HG03571 (cell line): ENCODE measurements at regions not wholly inside any gene's neighbourhood (a gene's known extent, or its start where the extent isn't known, plus 50 kb on each side); places are given as distances from the start of the nearest gene placed in this dataset.
"Not testable (repeated sequence)": the region's sequence is repeated elsewhere in the genome, so short reads cannot be mapped to it uniquely, and the experiment has no call there.

ENCODE experiments used
- ATAC-seq: cut with Tn5 transposase; IDR thresholded peaks from one replicate; pipeline ENCODE4 v1.9.1; 2021; ENCODE audit not compliant: unreplicated experiment

- ATAC-seq = no peak
Observed at GRCh38 chr12:78269620-78270019, 438.9 kb downstream of the NAV3 start.

- ATAC-seq = no peak
Observed at GRCh38 chr12:78271546-78271945, 440.9 kb downstream of the NAV3 start.

GRCh38 chr12:78275886-78276285, 445.2 kb downstream of the NAV3 start:
- no peak for ATAC-seq

GRCh38 chr12:78278706-78279190, 448.1 kb downstream of the NAV3 start:
- ATAC-seq = no peak

GRCh38 chr12:78279567-78279966, 448.9 kb downstream of the NAV3 start:
- ATAC-seq = no peak

- not testable (repeated sequence) for ATAC-seq
Observed at GRCh38 chr12:78281102-78281501, 450.4 kb downstream of the NAV3 start.

- no peak for ATAC-seq
Observed at GRCh38 chr12:78284417-78284816, 453.7 kb downstream of the NAV3 start.

GRCh38 chr12:78290606-78291345, 460.1 kb downstream of the NAV3 start:
- no peak for ATAC-seq

- ATAC-seq = no peak
Observed at GRCh38 chr12:78293059-78293686, 462.5 kb downstream of the NAV3 start.

GRCh38 chr12:78301282-78301681, 470.6 kb downstream of the NAV3 start:
- not testable (repeated sequence) for ATAC-seq

- no peak for ATAC-seq
Observed at GRCh38 chr12:78305808-78306207, 475.1 kb downstream of the NAV3 start.

- no peak for ATAC-seq
Observed at GRCh38 chr12:78306236-78306635, 475.5 kb downstream of the NAV3 start.

- ATAC-seq = no peak
Observed at GRCh38 chr12:78308701-78309100, 478.0 kb downstream of the NAV3 start.

- no peak for ATAC-seq
Observed at GRCh38 chr12:78315028-78315427, 484.3 kb downstream of the NAV3 start.

- ATAC-seq = no peak
Observed at GRCh38 chr12:78316136-78316535, 485.4 kb downstream of the NAV3 start.

- no peak for ATAC-seq
Observed at GRCh38 chr12:78316631-78317468, 486.2 kb downstream of the NAV3 start.

- ATAC-seq = no peak
Observed at GRCh38 chr12:78321696-78322095, 491.0 kb downstream of the NAV3 start.

GRCh38 chr12:78323226-78323625, 492.5 kb downstream of the NAV3 start:
- ATAC-seq = no peak

GRCh38 chr12:78324234-78324633, 493.5 kb downstream of the NAV3 start:
- no peak for ATAC-seq

GRCh38 chr12:78328524-78328923, 497.8 kb downstream of the NAV3 start:
- ATAC-seq = no peak

GRCh38 chr12:78330131-78330530, 499.4 kb downstream of the NAV3 start:
- ATAC-seq = no peak

- ATAC-seq = no peak
Observed at GRCh38 chr12:78331181-78331580, 500.5 kb downstream of the NAV3 start.
